Sciatic nerve (tissue), 2 donors: ENCODE measurements at regions not wholly inside any gene's neighbourhood (a gene's known extent, or its start where the extent isn't known, plus 50 kb on each side); places are given as distances from the start of the nearest gene placed in this dataset.
"Not testable (repeated sequence)": the region's sequence is repeated elsewhere in the genome, so short reads cannot be mapped to it uniquely, and the experiment has no call there.

Experiments used
- ATAC-seq: fragments of 200-7000 bp; cut with Tn5 transposase; one replicate; pipeline ENCODE4 v1.9.1; 2020; ENCODE audit warnings: mild to moderate bottlenecking, moderate library complexity
- DNase-seq: peaks from one replicate; pipeline ENCODE4 v3.0.0-alpha.2; 2020; ENCODE audit warnings: low spot score
- intact Hi-C: fragments of 100-400 bp; cut with DNase I; formaldehyde crosslinking; loops from one replicate; pipeline ENCODE4 v1.14.2; 2022
- donor health status: DM: no; HTN: no; CAD: no.
- donor health status: DM: no; HTN: no; CAD: no.

DNA sequence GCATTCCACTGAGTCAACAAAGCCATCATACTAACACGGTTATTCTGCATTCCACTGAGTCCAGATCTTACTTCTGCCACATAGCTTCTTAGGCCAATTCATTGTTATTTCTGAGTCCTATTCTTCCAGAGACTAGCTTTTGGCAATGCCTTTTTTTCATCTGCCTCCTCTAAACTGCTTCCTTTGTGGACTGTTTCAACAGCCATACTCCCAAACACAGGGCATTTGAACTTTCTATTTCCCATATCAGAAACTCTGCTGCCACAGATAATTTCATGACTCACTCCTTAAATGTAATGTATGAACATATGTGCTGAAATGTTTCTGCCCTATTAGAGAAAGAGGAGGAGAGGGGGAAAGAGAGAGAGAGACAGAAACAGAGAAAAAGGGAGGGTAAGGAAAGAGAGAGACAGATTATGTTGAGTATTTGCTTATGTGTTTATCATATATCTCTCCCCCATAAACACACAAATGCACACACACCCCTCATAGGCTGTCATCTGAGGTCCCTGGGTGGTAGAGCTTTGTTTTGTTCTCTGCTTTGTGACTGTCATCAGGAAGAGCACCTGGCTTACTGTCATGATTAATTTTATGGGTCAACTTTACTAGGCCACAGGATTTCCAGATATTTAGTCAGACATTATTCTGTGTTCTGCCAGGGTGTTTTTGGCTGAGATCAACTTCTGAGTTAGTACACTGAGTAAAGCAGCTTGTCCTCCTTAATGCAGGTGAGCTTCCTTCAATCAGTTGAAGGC is 308.0 kb upstream of the KCND2 start:
- DNase-seq: no peak
- intact Hi-C loops: no loop called here
- ATAC-seq: no peak

DNA sequence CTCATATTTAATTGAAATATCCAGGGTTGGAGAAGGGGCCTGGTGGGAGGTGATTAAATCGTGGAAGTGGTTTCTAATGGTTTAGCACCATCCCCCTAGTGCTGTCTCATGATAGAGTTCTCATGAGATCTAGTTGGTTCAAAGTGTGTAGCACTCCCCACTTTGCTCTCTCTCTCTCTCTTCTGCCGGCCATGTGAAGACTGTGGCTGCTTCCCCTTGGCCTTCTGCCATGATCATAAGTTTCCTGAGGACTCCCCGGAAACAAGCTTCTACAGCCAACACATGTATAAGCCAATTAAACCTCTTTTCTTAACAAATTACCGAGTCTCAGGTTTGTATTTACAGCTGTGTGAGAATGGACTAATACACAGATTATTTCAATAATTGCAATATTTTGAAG is 305.8 kb upstream of the KCND2 start:
- no peak for DNase-seq
- intact Hi-C loops: no loop called here
- ATAC-seq: no peak

DNA sequence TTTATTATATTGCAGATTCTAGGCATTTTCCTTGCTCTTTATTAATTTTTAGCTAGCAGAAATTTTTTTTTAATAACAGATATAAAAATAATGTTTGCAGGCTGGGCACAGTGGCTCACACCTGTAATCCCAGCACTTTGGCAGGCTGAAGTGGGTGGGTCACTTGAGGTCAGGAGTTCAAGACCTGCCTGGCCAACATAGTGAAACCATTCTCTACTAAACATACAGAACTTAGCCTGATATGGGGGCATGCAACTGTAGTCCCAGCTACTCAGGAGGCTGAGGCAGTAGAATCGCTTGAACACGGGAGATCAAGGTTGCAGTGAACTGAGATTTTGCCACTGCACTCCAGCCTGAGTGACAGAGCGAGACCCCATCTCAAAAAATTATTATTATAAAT is 304.6 kb upstream of the KCND2 start:
- intact Hi-C loops, ATAC-seq, DNase-seq: not testable (repeated sequence)

DNA sequence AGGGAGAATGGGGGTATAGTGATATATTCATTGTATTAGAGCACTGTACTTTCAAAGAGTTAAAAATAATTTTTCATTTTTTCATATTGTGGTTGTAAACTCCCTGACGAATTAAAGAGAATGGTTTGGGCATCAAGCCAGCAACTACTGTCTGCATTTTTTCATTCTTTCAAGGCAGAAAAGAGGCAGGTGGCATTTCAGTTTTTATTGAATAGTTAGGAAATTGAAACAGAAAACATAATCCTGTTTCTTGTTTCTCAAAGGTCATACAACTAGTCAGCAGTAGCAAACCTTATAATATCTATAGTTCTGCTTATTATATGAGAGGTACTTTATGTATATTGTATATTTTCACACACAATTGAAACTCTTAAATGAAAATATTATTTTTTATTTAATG is 303.9 kb upstream of the KCND2 start:
- no peak for ATAC-seq
- intact Hi-C loops: no loop called here
- no peak for DNase-seq

DNA sequence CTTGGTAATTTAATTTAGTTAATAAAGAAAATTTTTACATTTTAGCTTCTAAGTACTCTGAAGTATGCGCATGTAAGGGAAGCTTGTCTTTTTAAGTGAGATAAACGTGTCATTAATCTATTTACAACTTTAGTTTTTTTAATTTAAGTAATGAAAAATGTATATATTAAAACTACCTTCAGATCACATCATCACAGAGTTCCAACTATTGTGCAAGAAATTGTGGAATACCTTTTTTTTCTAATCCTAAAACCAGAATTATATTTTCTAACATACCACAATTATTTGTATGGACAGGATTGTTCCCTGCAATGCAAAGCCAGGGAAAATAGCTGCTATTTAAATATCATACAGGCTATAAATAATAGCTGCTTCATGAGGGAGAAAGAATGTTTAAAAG is 303.2 kb upstream of the KCND2 start:
- intact Hi-C loops: no loop called here
- ATAC-seq (no peak), DNase-seq (no peak)

DNA sequence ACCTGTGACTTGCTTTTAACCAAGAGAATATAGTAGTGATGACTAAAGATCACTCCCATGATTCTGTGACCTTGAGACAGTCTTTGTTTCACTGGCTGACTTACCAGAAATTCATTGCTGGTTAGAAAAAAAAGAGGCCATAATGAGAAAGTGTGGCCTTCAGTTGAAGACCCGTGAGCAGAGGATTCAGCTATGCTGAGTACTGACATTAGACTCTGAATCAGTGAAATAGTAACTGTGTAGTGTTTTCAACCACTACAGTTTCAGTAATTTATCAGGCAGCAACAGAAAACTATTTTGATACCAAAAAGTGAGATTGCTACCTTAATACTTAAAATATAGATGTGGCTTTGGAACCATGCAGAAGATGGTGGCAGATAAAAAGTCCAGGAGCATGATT is 298.0 kb upstream of the KCND2 start:
- intact Hi-C loops: no loop called here
- ATAC-seq: no peak

DNA sequence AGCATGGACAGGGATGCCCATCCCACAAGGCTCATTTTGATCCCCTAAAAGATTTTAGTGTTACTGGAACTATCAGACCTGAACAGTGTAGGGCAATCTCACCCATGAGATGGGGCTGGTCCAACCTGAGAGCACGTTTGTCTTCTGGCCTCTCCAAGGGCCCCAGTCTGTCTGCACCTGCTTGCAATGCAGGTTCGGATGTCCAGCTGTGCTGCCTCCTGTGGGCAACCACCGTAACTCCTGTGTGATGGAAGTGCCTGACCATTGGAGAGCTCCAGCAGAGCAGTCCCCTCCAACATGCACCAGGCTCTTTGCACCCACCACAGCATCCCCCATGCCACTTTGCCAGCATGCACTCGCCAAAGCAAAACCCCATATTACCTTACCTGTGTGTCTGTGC is 290.1 kb upstream of the KCND2 start:
- ATAC-seq (peak; percentile 28), DNase-seq (no peak)
- intact Hi-C loops: no loop called here

More for the DNA sequence above, 298.0 kb upstream of the KCND2 start:
- no peak for DNase-seq

DNA sequence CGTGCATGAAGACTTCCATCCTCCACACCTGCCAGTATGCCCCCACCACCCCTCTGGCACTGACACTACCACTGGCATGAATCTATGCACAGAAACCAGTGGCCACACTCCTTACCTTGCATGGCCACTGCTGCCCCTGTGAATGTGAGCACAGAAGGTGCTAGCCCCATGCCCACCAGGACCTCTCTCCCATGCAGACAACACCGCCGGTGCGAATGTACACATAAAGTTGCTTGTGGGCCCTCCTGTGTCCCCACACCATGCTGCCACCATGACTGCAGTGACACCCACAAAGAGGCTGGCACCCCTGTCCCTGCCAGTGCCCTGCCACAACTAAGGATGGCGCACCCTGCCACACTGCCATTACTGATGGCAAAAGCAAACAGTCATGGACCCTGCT is 289.5 kb upstream of the KCND2 start:
- intact Hi-C loops: no loop called here
- DNase-seq (no peak), ATAC-seq (peak; percentile 20)

DNA sequence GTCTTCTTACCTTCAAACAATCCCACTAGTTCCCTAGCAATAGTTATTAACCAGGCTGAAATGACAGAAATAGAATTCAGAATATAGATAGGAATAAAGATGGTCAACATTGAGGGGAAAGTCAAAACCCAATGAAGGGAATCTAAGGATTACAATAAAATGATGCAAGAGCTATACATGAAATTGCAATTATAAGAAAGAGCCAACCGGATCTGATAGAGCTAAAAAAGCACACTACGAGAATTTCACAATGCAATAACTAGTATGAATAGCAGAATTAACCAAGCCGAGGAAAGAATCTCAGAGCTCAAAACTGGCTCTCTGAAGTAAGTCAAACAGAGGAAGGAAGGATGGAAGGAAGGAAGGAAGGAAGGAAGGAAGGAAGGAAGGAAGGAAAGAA is 288.7 kb upstream of the KCND2 start:
- ATAC-seq: no peak
- intact Hi-C loops: no loop called here
- DNase-seq: no peak

DNA sequence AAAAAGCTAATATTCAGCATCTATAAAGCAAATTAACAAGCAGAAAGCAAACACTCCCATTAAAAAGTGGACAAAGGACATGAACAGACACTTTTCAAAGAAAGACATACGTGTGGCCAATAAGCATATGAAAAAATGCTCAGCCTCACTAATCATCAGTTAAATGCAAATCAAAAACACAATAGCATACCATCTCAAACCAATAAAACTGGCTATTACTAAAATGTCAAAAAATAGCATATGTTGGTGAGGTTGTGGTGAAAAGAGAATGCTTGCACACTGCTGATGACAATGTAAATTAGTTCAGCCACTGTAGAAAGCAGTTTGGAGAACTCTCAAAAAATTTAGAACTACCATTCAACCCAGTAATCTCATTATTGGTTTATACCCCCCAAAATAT is 284.6 kb upstream of the KCND2 start:
- ATAC-seq (no peak), DNase-seq (no peak)
- intact Hi-C loops: no loop called here

DNA sequence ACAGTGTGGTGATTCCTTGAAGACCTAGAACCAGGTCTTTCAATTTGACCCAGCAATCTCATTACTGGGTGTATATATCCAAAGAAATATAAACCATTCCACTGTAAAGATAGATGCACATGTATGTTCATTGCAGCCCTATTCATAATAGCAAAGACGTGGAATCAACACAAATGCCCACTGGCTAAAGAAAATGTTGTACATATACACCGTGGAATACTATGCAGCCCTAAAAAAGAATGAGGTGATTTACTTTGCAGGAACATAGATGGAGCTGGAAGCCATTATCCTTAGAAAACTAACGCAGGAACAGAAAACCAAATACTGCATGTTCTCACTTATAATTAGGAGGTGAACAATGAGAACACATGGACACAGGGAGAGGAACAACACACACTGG is 278.0 kb upstream of the KCND2 start:
- intact Hi-C loops: no loop called here
- ATAC-seq: no peak

DNA sequence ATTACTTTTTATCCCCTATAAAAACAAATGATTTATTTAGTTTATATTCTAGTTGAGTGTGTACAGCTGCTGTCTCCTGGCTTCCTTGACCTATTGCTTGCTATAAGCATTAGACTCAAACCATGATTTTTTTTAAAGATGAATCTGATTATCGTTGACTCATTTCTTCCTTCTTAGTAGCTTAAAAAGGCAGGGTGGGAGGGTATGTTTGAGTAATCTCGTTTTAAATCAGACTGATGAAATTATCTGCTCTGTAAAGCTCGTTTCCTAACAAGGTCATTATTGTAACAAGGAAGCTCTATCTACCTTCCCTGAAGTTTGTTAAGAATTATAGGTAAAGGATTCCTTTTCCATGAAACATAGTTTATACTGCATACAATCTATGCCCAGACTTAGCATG is 276.3 kb upstream of the KCND2 start:
- DNase-seq (no peak), ATAC-seq (no peak)
- intact Hi-C loops: no loop called here

More for the DNA sequence above, 278.0 kb upstream of the KCND2 start:
- no peak for DNase-seq

DNA sequence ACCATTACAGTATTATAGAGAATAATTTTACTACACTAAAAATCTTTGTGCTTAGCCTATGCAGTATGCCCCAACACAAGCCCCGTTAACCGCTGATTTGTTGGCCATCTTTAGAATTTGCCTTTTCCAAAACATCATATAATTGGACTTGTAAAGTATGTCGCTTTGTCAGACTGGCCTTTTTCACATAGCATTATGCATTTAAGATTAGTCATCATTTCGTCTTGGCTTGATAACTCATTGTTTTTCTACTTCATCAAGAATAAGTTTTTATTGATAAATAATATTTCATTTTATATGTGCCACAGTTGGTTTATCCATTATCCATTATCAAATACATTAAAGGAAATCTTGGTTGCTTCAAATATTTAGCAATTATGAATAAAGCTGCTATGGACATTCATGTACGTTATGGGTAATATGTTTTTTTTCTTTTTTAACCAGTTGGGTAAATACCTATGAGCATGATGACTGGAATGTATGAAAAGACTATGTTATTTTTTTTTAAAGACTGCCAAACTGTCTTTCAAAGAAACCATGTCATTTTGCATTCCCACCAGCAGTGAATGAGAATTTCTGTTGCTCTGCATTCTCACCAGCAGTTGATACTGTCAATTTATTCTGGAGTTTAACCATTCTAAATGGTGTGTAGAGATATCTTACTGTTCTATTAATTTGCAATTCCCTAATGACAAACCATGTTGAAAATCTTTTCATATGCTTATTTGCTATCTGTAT is 273.1 kb upstream of the KCND2 start:
- DNase-seq: no peak
- ATAC-seq: no peak
- intact Hi-C loops: no loop called here

DNA sequence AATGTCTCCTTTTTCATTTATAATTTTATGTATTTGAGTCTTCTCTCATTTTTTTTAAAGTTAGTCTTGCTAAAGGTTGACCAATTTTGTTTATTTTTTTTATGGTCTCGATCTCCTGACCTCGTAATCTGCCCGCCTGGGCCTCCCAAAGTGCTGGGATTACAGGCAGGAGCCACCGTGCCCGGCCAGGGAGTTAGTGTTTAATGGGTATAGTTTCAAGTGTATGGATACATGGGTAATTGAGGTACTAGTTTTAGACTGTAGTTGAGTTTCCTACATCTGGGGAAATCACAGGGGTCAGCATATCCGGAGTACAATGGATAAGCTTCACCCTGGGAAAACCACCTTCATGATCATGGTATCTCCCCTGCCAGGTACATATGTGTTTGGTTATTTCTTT is 267.3 kb upstream of the KCND2 start:
- intact Hi-C loops: no loop called here
- no peak for ATAC-seq
- no peak for DNase-seq

DNA sequence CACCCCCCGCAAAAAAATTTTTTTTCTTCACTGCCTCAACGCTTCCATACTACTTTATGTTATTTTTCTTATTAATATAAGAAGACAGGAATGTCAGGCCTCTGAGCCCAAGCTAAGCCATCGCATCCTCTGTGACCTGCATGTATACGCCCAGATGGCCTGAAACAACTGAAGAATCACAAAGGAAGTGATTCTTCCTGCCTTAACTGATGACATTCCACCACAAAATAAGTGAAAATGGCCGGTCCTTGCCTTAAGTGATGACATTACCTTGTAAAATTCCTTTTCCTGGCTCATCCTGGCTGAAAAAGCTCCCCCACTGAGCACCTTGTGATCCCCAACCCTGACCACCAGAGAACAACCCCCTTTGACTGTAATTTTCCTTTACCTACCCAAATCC is 258.7 kb upstream of the KCND2 start:
- DNase-seq, intact Hi-C loops, ATAC-seq: not testable (repeated sequence)

DNA sequence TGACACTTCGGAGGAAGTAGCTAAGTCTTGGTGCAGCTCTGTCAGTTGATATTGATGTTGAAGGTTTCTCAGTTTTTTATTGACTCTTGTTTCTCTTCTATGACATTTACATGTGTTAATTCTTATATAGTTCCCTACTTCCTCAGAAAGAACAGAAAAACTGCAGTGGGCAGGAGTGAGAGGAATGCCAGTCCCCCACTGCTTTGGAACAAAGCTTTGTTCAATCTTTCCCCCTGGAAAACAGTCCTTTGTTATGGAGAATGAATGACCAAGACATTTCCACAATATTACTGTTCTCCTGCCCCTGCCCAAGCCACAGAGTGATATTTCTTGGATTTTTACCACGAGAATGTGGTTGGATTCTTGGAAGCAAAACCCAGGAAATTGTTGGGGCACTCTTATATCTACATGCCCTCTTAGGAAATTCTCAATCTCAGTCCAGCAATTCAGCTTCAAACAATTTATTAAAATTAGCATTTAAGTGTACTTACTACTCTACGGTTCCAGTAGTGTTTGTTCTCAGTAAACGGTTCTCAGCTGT is 258.0 kb upstream of the KCND2 start:
- intact Hi-C loops: no loop called here
- ATAC-seq (no peak), DNase-seq (no peak)

DNA sequence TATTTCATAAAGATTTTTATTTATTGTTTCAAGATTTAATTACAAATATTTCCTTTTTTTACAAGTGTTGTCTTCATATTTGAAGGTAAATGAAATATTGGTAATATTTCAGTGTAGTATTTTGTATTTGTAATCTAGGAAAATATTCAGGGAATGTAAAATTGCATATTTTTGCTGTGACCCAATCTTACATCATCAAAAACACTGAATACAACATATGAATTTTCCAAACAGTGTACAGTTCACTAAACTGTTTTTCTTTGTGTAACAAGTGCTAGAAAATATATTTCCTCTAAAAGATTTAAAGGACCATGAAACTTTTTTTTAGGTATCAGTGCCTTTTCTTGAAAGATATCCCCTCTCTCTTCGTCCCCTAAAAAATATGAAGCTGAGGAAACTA is 251.9 kb upstream of the KCND2 start:
- intact Hi-C loops: no loop called here
- ATAC-seq: no peak
- DNase-seq: no peak

DNA sequence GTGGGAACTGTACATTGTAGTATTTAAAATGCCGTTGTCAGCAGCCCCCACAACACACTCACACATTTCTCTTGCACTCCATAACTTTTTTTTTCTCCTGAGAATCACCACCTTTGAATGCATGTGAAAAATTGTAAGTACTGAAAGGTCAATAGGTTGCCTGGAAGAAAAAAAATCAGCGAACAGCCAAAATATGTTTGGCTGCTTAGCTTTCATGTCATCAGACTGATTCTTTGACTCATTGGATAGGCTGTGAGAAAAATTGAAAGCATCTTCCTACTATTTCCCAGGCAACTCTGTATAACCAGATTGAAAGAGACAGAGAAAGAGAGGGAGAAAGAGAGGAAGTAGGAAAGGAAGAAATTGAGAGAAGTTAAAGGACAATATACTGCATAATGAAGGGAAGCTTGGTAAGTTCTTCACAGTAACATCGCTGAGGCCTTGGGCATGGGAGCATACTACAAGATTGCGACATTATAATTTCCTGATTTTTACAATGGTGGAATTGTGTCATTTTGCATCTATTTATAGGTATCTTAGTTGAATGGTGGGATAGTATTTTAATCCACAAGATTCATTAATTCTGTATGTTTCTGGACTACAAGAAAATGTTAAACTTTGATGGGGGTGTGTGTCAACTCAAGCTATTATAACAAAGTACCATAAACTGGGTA is 249.3 kb upstream of the KCND2 start:
- ATAC-seq: no peak

DNA sequence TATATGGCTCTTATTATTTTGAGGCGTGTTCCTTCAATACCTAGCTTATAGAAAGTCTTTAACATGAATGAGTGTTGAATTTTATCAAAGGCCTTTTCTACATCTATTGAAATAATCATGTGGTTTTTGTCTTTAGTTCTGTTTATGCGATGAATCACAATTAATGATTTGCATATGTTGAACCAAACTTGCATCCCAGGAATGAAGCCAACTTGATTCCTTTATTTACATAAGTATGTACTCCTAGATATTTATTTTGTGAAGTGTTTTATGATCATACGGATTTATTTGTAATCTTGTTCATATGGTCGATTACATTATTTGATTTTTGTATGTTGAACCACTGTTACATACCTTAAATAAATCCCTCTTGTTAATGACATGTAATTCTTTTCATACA is 244.3 kb upstream of the KCND2 start:
- ATAC-seq (no peak), DNase-seq (no peak)
- intact Hi-C loops: no loop called here

More for the DNA sequence above, 249.3 kb upstream of the KCND2 start:
- intact Hi-C loops: no loop called here
- DNase-seq: no peak

DNA sequence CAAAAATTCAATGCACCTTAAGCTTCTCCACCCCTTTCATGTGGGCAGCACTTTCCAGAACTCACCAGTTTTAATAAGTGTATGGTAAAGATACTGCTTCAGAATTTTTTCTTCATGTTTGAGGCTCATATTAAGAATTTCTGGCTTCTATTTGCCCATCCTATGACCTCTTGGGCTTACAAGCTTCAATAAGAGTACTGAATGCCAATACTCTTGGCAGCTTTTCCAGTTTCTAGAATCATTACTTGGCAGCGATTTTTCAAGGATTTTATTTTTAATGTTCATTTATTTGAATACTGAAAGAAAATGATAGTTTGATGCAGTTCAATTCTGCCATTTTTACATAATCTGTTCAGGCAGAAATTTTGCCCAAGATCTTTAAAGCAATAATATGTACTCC is 242.1 kb upstream of the KCND2 start:
- intact Hi-C loops: no loop called here
- ATAC-seq (no peak), DNase-seq (no peak)
